GM21717 (cell line): ENCODE measurements at regions not wholly inside any gene's neighbourhood (a gene's known extent, or its start where the extent isn't known, plus 50 kb on each side); places are given as distances from the start of the nearest gene placed in this dataset.
A peak's percentile ranks its signal among the peaks of the same experiment; 100 is the strongest.

Source experiments
- ATAC-seq: cut with Tn5 transposase; IDR thresholded peaks from one replicate; pipeline ENCODE4 v1.9.1; 2021; ENCODE audit warnings: mild to moderate bottlenecking, moderate library complexity; ENCODE audit not compliant: unreplicated experiment

- ATAC-seq = no peak
Measured at GRCh38 chr17:72008236-72008876, 112.5 kb upstream of the SOX9 start.

- no peak for ATAC-seq
Measured at GRCh38 chr17:72011561-72011960, 109.3 kb upstream of the SOX9 start.

GRCh38 chr17:72021417-72022041, 99.3 kb upstream of the SOX9 start:
- ATAC-seq = no peak

- no peak for ATAC-seq
Measured at GRCh38 chr17:72022328-72023275, 98.2 kb upstream of the SOX9 start.

DNA sequence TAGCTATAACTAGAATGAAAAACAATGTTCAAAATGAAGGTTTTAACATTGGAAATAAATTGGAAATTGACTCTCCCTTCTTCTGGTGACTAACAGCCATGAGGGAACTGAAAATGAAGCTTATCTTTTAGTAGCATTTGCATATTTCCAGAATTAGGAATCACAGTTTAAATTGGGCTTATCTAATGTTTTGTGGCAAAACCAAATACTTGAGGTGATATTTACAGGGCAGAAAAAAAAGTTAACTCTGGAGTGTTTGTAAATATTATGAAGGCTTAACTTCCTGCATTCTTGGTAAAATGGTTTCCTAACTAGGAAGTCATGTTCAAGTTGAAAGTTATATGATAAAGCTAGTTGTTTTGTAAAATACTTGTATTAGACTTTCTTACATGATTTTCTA, 96.4 kb upstream of the SOX9 start:
- ATAC-seq = no peak

DNA sequence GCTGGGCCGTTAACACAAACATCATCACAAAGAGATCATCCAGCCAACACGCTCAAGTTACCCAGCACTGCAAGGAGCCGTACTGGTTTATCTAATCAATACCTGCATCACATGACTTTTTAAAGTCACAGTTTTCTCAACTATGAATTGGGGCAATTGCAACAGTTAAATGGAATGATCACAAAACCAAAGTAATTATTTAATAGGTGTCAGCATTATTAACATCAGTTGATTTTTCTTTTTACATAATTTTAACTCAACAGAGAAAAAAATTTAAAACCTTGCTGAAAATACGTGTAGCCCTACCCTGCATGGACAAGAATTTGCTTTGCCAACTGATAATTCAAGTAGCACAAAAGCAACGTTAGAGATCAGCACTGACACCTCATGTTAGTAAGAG, 95.7 kb upstream of the SOX9 start:
- no peak for ATAC-seq

DNA sequence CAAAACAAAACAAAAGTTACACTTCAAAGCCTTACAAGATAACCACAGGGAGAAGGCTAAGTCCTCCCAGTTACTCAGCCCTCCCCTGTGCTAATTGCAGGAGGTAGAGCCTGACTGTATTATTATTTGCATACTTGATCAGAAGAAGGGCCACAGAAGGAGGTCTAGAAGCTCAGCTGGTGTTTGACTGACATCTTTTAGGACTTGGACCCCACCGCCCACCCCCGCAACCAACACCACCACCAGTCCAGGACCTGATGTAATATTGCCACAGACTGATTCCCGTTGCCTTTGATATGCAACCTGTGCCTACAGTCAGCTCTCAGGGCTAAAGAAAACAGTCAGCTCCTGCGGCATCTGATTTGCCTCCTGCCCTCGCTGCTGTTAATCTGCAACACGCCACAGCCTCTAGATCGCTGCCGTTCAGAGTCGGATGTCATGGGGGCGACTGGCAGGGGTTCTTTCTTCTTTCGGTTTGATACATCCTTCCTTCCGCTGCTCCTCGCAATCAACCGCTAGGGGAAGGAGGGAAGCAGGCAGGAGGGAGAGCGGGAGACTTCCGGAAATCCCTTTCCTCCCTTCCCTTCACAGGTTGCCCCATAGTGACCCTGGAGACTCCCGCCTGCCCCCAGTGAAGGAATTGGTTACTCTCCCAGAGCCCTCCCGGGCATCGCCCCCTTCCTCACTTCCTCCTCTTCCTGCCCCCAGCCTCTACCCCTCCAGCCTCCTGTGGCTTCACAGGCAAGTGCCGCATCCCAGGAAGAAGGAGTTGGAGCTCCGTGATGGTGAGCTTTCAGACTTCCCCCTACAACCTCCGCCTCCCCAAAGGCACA, 90.5 kb upstream of the SOX9 start:
- peak; percentile 75 for ATAC-seq

- ATAC-seq = no peak
Measured at GRCh38 chr17:72031219-72031884, 89.5 kb upstream of the SOX9 start.

GRCh38 chr17:72033334-72033733, 87.5 kb upstream of the SOX9 start:
- ATAC-seq = no peak

DNA sequence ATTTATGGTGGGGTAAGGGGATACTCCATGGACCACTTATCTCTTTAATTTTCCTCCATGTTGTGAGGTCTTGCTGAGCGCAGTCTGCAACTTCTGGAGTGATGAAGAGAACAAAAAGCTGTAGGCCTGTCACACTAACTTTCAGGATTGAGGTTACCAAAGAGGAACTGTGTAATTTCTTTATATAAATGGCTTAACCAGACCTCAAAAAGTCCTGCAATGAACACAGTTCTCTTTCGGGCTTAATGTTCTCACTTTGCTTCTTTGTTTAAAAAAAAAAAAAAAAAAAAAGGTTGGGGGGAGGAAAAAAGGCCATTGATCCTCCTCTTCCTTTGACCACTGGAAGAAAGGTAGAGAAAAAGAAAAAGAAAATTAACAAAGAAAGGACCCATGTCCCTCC, 86.8 kb upstream of the SOX9 start:
- ATAC-seq = no peak

DNA sequence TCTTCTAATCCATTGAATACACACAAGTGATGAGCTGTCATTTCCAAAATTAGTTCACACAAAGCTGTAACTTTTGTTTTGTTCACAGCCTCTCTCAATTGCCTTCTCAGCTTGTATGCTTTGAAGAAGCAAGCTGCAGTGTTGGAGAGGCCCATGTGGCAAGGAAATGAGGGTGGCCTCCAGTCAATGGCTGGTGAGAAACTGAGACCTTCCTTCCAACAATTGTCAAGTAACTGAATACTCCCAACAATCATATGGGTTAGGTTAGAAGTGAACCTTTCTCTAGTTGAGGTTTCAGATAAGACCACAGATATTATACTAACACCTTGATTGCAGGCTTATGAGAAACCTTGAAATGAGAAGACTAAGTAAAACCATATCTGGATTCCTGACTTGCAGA, 82.4 kb upstream of the SOX9 start:
- ATAC-seq = no peak

DNA sequence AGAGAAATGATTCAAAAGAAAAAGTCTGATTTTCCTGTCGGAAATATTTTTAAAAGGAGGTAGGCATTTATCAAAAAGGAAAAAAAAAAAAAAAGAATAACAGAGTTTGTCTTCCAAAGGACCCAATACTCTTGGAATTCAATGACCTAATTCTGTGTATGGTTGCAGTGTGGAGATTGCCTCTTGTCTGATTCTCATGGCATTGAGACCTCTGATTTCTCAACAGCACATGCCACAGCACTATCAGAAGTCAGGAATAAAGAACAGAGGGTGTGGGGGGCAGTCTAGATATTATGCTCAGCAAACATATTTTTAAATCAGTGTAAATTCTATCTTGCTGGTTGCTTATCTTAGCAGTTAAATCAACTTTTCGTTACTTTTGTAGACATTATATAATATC, 81.3 kb upstream of the SOX9 start:
- no peak for ATAC-seq

DNA sequence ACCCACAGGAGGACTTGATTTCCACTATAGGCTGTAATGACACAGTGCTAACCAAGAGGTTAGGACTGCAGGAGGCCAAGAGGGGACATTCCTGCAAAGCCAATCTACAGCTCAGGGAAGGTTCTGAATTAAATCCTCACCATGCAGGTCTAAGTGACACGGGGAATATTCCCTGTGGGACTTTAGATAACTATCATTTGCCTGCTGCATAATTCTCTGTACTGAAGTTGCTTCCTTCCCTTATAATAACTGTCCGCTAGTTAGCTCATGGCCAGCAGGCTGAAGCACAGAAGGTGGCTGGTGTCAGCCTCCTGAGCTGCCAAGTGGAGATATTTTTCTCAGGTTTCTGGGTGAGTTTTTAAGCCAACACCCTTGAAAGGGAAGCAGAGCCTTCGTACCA, 74.6 kb upstream of the SOX9 start:
- ATAC-seq = no peak

DNA sequence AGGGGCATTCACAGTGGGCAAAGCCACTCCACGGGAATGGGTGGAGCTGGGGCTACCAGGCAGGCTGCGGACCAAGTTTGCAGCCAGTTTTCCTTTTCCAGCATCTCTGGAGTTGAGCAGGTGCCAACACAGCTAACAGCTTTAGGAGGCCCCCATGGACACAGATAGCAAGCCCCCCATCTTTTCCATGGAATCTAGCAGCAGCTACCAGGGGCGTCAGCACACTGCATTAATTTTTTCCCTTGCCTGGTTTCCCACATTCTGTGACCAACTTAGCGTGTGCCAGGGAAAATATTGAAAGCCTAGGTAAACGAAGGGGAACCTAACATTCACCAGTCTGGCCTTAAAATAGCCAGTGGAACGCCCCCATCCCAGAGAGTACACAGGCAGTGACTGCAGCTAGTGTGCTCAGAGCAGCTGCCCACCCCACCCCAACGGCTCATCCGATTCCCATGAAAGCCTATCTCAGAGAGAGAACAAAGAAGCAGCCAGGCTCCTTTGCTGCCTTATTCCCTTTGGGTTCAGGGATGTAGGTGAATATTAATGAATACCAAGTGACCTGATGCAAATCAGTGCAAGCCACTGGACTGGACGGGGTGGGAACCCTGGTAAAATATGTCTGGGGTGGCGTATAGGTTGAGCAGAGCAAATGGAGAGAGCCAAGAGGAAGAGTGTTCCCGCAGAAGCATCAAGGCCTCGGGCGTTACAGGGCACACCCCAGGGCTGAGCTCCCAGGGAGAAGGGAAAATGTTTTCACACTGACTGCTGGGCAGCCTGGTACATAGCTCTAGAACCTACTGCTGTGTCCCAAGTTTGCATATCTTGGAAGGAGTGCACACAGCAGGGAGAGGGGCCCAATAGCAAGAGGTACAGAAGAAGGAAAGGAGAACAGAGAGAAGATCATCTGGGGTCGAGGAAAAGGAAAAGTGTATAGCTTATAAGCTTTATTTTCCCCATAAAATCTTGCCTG, 73.9 kb upstream of the SOX9 start:
- ATAC-seq = no peak

DNA sequence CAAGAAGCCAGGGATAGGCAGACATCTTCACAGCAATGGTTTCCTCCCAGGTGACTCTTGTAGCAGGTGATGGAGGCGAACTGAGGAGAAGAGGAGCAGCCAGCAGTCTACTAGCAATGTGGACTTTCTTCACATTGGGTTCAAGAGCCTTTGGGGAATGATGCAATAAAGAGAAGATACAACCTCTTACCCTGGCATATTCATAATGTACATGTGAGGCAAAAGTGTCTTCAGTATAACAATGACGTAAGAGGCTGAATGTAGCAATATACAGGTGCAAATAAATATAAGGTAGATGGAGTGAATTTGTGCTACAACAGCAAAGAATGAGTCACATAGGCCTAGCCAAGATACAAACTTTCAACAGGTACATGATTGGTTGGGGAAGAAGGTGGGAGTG, 70.9 kb upstream of the SOX9 start:
- no peak for ATAC-seq

GRCh38 chr17:72053036-72053435, 67.8 kb upstream of the SOX9 start:
- ATAC-seq = no peak

DNA sequence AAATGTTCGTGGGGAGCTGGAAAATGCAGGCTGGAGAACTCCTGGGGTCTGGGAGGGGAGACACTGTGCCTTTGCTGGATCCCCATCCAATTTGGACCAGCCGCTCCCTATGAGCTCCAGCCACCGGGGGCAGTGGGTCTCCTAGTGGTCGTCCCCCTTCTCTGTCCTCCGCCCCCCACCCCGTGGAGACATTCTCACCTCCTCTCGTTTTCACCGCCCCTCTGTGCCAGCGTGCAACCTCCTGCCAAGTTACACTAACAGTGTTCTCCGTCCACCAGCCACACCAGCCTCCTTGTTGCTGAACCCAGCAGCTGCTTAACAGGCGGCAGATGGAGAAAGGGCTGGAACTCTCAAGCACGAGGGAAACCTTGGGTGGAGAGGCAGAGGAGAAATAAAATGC, 67.4 kb upstream of the SOX9 start:
- no peak for ATAC-seq

DNA sequence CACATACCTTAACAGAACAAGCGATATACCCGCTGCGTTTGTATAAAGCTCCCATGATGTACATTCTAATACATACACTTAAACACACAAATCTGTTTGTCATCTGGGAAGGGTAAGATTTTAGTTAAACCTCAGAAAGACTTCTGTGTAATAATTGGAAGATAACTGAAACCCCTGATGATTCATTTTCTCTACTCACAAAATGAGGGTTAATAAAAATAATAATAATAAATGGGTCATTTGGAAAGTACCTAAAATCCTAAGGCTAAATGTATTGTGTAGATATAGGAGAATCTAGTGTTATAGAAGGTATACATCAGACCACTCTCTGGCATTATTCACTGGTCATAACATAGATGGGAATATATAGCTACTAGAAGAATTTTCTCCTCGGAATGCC, 64.7 kb upstream of the SOX9 start:
- no peak for ATAC-seq

- ATAC-seq = no peak
Measured at GRCh38 chr17:72056727-72057290, 64.0 kb upstream of the SOX9 start.
